GM19452 (cell line): ENCODE measurements at regions not wholly inside any gene's neighbourhood (a gene's known extent, or its start where the extent isn't known, plus 50 kb on each side); places are given as distances from the start of the nearest gene placed in this dataset.

Source experiments
- ATAC-seq: cut with Tn5 transposase; IDR thresholded peaks from one replicate; pipeline ENCODE4 v1.9.1; 2021; ENCODE audit not compliant: unreplicated experiment

DNA sequence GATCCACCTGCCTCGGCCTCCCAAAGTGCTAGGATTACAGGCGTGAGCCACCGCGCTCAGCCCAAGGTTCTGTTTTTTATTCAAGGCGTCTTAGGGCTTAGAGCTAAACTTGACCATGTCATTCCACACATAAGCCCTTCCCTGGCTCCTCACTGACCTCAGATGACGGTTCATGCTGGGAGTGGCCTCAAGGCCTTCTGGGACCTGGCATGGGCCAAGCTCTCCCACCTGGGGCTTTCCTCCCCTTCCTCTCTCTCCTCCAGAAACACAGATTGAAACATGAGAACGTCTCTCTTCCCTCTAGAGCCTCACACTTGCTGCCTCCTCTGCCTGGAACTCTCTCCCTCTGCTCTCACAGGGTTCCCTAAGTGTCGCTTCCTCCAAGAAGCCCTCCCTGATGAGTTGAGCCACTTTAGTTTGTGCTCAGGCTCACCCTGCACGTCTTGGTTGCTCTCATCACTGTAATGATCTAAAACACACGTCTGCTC, 155.6 kb upstream of the IER5L start:
- ATAC-seq, result no peak

DNA sequence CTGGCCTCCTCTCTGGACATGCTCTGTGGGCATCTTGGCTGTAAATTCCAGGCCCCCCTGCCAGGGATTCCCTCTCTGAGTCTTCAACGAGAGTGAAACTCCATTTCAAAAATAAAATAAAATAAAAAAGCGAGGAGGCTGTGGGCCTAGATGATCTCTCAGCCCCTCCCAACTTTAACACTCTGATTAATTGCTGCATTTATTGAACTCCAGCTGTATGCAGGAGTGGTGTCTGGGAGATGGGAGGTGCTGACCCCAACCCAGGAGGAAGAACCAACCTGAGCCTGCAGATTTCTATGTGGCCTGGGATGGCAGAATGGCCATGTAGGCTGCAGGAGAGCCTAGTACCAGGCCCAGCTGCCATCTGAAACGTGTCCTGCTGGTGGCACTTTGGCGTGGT, 154.5 kb upstream of the IER5L start:
- ATAC-seq, result no peak

DNA sequence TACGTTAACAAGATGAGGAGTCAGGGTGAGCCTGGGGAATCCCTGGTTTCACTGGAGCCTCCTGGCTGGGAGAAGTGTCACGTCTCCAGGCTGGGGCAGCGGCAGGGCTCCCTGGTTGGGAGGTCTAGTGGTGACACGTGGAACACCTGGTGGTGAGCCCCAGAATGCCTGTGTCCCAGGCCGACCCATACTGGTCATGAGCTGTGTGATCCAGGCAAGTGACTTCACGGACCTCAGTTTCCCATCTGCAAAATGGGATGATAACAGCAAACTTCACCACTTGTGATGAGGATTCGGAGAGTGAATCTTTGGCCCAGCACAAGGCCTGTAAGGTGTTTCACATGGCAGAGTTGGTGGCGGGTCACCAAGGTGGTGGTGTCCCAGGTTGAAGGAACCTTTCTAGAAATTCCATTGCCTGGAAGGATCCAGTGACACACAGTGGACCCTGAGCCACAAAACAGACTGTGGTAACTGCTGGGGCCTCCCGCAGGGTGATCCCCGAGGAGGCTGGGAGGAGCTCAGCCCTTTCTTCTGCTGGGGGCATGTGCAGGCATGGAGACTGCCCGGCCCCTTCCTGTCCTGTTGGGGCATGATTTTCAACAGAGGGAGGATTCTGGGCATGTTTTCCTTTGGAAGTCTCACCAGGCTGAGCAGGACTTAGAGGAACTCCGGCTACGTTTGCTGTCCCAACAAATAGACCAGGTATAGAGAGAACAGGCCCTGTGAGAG, 153.9 kb upstream of the IER5L start:
- ATAC-seq, result no peak

DNA sequence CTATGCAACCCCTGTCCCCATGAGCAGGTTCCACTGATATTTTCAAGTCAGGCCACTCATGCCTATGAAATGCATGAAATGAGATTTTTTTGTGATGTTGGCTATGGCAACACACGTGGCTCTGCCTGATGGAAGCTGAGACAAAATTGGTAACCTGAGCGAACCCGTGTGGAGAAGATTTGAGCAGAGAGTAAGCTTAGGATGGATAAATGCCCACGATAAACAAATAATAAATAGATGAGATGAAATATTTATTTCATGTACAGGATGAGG, 153.4 kb upstream of the IER5L start:
- ATAC-seq, result no peak

DNA sequence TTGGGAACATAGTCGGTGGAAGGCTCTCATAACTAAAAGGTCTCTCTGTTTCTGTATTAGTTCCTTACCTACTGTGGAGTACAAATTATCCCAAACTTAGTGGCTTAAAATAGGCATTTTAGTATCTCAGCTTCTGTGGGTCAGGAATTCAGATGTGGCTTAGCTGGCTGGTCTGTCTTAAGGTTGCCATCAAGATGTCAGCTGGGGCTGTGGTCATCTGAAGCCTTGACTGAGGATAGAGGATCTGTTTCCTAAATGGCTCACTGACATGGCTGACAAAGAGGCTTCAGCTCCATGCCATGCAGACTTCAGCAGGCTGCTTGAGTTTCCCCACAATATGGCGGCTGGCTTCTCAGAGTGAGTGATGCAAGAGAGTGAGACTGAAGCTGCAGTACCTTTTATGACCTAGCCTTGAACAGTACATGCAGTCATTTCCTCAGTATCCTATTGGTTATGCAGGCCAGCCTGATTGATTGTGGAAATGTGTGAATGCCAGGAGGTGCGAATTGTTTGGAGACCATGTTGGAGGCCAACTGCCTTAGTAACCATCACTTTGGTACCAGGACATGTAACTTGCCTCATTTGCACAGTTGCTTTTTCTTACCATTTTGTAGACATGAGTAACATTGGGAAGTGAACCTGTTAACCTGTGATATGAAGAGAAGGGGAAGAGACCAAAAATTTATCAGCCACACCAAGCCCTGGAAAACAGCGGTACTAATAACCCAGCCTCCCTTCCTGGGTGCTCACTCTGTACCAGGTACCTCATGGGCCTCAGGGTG, 152.8 kb upstream of the IER5L start:
- no peak for ATAC-seq

DNA sequence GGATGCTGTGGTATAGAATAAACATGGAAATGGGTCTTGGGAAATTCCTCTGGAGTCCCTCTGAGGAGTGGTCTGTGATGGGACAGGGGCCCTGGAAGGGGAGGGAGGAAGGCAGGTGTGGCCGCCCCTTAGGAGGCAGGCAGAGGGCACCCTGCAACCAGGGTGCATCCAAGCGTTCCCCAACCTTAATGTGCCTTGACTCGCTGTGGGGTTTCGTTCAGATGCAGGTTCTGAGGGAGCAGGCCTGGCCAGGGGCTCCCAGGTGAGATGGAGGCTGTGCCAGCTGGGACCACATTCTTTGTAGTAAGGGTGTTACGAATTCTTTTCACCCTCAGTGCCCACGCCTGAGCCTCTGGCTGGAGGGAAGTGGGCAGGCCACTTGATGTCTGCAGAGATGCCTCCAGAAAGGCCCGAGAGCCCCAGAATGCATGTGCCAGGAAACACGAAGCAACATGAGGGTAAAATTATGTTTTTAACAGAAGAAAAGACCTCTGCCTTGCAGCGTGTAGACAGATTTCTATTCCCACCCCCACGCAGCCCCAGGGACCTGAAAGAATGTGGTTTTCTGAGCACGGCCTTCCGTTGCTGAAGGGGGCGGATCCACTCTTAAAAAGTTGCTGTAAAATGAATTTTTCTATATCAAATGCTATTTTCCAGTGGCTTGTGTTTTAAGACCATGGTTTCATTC, 150.4 kb upstream of the IER5L start:
- ATAC-seq, result no peak

DNA sequence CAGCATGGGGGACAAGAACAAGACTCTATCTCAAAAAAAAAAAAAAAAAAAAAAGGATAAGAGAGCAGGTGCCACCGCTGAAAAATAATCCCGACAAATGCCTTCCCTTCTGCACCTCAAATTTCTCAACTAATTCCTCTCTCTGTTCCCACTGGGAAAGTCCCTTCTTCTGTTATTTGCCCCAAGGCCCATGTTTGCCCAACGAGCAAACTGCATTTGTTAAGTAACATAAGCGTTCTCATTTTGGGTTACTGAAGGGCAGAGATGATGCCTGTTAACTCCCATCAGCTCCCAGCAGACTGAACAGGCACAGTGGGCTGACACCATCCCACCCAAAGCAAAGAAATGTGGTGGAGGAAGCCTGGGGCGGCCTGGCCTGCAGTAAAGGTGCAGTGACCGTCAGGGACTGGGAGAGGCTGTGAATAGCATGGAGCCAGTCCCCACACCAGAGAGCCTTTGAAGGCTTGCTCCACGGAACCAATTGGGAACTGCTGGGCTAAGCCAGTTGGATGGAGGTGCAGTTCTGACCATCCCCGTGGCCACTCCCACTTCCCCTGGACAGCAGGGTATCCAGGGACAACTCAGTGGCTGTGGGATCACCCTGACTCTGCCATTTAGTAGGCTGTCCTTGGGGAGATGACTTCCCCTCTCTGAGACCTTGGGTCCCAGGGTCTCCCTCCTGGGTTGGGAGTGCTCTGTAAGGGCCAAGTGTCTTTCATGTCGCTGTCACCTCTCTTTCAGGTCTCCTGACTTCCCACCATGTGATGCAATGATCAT, 149.7 kb upstream of the IER5L start:
- no peak for ATAC-seq

DNA sequence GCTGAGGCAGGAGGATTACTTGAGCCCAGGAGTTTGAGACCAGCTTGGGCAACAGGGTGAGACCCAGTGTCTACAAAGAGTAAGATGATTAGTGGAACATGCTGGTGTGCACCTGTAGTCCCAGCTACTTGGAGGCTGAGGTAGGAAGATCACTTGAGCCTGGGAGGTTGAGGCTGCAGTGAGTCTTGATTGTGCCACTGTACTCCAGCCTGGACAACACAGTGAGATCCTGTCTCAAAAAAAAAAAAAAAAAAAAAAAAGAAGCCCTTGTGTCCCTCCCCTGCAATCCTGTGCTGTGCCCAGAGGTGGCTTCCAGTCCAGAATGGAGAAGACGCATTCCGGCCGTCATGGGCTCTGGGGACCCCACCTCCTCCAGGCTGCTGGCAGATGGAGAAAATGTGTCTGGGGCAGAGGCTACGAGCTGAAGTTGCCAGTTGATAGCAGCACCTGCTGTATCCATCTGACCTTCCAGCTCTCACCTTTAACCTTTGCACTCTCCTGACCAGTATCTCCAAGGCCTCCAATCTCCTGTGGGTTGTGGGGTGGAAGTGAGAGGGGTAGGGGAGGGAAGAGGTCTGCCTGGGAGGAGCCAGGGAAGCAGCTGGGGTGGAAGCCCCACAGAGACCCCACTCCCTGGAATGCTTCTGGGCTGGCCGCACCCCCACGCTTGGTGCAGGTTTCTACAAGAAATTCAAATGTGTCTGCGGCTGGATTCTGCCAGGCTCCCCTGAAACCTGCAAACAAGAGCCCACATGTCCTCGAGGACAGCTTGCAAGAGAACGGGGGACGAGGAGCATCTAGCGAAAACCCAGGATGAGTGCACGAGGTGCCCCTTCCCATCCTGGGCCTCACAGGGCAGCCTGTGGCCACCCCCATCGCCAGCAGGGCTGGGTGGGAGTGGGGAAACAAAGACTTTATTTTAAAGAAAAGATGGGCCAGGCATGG, 148.3 kb upstream of the IER5L start:
- no peak for ATAC-seq

DNA sequence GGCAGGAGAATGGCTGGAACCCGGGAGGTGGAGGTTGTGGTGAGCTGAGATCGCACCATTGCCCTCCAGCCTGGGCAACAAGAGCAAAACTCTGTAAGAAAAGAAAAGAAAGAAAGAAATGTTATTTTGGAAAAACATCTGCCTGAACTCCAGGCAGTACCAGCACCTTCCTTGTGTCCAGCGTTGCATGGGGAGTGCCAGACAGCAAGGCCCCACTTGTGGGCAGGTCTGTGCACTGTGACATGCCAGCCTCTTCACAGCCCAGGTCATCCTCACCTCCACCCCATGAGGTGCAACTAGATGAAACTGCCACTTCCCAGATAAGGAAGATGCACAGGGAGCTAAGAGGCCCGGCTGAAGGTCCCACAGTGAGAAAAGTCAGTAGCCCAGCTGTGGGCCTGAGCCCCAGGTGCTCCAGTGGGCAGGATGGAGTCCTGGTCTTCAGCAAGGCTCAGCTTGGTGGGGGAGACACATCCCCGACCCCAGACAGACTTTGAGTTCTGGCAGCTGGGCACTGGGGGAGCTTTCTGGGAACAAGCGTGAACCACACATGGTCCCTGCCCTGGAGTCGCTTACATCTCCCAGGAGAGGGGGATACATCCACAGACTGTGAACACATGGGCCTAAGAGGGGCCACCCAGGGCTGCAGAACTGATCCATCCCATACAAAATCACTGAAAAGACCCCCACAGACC, 146.9 kb upstream of the IER5L start:
- no peak for ATAC-seq

DNA sequence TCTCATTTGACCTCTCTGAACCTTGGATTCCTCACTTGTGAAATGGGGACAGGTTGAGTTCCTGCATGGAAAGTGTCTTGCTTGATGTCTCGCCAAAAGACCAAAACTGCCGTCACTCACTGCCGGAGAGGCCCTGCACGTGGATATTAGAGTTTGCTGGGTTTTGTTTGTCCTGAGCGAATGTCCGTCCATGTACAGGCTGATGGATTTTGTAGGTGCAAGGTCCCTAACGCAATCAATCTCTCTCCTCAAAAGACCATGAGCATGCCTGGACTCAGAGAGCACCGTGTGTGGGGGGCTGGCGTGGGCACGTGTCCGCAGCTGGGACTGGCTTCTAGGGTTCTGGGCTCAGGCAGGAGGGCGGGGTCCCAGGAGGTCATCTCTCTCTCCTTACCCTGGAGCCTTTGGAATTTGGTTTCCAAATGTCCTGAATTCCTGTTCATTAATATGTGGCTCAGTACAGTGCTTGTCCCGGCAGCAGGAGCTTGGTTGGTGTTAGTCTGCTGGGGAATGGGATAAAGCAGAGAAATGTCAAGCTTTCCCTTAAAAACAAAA, 146.0 kb upstream of the IER5L start:
- ATAC-seq, result no peak

DNA sequence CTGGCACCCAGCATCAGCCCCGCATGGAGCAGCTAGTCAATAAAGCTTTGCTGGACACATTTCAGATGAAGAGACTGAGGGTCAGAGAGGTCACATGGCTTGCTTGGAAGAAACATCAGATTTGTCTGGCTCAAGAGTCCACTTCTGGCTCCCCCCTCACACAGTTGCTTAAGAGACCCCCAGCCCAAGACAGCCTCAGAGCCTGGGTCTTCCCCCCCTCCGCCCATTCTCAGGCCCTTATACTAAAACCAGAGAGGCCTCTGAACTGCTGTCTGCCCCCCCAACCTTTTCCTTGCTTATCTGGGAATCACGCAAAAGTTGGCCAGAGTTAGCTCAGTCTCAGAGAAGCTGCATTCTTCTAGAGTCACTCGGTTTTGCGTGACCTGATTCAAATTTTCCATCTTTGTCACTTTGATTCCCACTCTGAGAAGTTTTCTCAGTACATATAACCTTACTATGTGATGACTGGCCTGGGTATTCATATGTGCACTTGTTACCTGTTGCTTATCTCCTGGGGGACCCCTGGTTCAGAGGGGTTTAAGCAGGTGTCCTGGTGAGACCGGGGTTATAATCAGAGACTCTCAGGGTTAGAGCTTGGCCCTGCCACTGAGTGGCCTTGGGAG, 145.4 kb upstream of the IER5L start:
- no peak for ATAC-seq

DNA sequence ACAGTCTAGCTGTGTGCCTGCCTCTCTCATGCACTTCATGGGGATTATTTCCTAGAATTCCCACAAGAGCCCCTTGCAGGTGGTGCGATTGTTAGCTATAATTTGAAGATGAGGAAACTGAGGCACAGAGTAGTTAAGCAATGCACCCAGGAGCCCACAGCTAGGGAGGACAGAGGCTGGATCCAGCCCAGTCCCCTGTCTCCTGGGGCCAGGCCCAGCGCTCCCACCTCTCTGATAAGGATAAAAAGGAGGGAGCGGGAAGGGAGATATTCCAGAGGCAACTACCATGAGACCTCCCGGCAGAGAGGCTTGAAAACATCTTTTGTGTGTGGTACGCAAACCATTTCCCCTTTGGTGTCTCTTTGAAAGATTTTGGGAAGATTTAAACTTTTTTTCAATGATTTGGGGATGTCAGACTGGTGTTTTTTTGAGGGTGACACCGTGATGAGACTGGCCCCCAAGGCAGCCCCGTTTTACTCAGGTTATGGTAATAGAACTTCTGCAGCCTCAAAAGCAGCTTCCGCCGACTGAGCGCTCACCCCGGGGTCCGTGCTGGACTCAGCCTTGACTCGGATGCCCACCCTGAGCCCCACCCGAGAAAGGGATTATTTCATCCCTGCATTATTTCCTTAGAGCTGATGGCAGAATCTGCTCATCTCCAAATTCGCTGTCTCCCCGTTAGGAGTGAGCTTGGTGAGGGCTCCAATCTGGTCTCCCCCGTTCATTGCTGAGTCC, 144.7 kb upstream of the IER5L start:
- ATAC-seq, result no peak

DNA sequence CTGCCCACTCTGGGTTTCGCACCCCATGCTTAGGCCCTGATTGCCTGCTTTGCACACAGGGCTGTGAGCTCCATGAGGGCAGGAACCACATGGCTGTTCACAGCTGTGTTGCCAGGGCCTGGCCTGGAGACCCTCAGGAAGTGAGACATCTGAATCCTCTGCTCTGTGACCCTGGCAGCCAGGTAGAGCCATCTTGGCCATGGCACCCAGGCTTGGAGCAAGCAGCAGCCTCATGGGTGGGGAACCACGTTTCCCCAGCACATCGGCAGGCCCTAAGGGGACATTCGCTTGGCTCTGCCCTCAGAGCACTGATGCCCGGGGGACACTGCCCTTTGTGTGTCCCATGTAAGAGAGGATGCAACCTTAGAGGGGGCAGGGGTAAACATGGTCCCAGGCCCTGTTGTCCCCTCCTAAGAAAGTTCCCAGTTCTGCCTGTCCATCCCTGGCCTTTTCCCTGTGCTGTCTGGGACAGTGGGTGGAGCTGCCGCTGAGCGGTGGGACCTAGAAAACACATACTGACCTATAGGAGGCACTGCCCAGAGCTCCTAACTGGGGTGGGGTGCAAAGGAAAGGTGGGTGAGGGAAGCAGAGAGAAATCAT, 144.1 kb upstream of the IER5L start:
- no peak for ATAC-seq

DNA sequence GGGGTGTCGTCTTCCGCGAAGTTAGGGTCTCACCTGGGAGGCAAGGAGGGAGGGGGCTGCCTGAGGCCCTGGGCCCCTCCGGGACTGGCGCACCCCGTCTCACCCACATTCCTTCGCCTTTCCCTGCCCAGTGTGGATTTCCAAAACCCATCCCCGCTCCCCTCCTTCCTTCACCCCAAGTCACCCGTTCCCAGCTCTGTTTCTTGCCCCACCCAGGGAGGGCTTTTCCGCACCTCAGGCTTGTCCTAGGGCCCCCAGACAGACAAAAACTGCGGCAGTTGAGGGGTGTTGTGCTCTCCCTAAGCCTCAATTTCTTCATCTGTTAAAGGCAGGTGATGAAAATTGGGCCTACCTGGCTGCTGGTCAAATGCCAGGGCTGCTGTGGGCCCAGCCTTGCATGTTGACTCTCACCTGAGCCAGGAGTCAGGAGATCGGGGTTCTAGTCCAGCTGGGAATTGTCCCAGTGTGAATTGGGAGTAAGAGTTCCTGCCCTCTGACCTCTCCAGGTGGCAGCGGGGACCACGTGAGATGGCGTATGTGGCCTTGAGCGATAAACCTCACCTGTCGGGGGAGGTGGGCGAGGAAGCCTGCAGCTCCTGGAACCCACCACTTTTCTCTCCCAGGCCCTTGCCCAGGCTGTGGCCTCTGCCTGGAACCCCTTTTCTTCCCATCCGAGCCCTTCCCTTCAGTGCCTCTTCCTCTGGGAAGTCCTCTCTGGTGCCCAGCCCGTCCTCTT, 143.4 kb upstream of the IER5L start:
- no peak for ATAC-seq

DNA sequence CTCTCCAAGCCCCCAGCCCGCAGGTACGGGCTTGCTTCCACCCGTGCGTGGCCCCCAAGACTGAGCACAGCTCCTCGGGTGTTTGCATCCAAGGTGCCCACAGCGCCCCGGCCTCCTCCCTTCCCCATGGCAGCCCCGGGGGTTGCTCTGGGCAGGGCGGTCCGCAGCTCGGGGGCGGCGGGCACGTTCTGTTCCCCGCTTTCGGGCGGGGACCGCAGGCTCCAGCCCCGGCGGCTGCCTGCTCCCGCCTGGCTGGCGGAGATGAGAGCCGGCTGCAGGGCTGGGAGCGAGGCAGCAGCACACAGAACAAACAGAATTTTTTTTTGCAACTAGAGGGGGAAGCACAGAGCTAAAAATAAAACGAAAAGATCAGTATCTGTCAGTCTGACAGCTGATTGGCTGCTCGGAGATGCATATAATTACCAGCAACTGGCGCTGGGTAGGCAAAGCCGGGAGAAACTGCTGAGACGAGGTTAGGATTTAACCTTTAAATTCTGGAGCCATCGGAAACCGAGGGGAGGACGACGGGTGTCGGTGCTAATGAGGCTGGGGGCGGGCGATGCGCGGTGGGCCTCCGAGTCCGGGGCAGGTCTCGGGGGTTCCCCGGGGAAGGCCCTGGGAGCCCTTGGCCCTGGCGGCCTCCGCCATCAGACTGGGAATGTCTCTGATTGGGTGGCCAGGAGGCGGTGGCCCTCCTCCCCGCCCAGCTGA, 142.7 kb upstream of the IER5L start:
- ATAC-seq, result no peak

DNA sequence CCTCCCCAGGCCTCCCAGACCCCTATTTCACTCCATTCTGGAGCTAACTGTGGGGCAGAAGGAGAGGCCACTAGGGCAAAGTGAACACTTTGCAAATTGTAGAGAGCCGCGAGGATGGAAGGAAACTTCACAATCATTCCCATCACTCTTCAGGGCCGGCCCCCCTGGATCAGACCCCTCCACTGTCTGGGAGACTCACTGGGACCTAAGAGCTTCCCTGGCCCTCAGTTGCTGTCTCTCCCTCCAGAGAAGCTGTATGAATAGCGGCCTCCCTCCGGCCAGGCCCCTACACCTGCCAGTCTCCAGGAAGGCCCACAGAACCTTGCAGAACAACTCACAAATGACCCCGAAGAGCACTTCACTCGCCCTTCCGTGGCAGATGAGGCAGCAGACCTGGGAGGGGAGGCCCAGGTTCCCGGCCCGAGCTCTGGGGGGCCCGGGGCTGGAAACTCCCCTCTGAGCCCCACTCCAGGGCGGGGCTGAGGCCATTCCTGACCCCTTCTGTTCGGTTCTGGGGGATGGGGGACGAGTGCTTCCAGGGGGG, 141.9 kb upstream of the IER5L start:
- no peak for ATAC-seq
